ENCODE measurements at regions not wholly inside any gene's neighbourhood (a gene's known extent, or its start where the extent isn't known, plus 50 kb on each side); places are given as distances from the start of the nearest gene placed in this dataset.

- Histone ChIP-seq H3K36me3 (ENCODE audit: control insufficient read depth, insufficient read depth, low read length) (no peaks in the 10 kb centered on the region), H3K4me3 (ENCODE audit: low read length) (no peak overlapping the region), H3K27ac (ENCODE audit: low read depth, low read length) (no peak overlapping the region), H3K9ac (ENCODE audit: low read length) (no peak overlapping the region), H3K4me1 (ENCODE audit: control insufficient read depth, insufficient read depth, low read length) (no peaks in the 10 kb centered on the region), H3K27me3 (ENCODE audit: control insufficient read depth, insufficient read depth, low read length) (no peaks in the 10 kb centered on the region)
Measured at GRCh38 chr10:131764929-131765328, 135.9 kb upstream of the PPP2R2D start.

- no peaks in the 10 kb centered on the region for H3K36me3 ChIP-seq (ENCODE audit: control insufficient read depth, insufficient read depth, low read length)
- H3K4me3 ChIP-seq (ENCODE audit: low read length) = no peak overlapping the region
- no peak overlapping the region for H3K27ac ChIP-seq (ENCODE audit: low read depth, low read length)
- no peak overlapping the region for H3K9ac ChIP-seq (ENCODE audit: low read length)
- no peaks in the 10 kb centered on the region for H3K4me1 ChIP-seq (ENCODE audit: control insufficient read depth, insufficient read depth, low read length)
- no peaks in the 10 kb centered on the region for H3K27me3 ChIP-seq (ENCODE audit: control insufficient read depth, insufficient read depth, low read length)
Measured at GRCh38 chr10:131766096-131766495, 134.7 kb upstream of the PPP2R2D start.

- Histone ChIP-seq H3K4me3 (ENCODE audit: low read length) (no peak overlapping the region), H3K9ac (ENCODE audit: low read length) (no peak overlapping the region), H3K27ac (ENCODE audit: low read depth, low read length) (no peak overlapping the region), H3K4me1 (ENCODE audit: control insufficient read depth, insufficient read depth, low read length) (no peaks in the 10 kb centered on the region), H3K27me3 (ENCODE audit: control insufficient read depth, insufficient read depth, low read length) (no peaks in the 10 kb centered on the region), H3K36me3 (ENCODE audit: control insufficient read depth, insufficient read depth, low read length) (no peaks in the 10 kb centered on the region)
Measured at GRCh38 chr10:131767716-131768115, 133.1 kb upstream of the PPP2R2D start.

GRCh38 chr10:131769571-131770410 is 131.0 kb upstream of the PPP2R2D start:
- Histone ChIP-seq H3K4me3 (ENCODE audit: low read length) (no peak overlapping the region), H3K27me3 (ENCODE audit: control insufficient read depth, insufficient read depth, low read length) (no peaks in the 10 kb centered on the region), H3K36me3 (ENCODE audit: control insufficient read depth, insufficient read depth, low read length) (no peaks in the 10 kb centered on the region), H3K9ac (ENCODE audit: low read length) (no peak overlapping the region), H3K4me1 (ENCODE audit: control insufficient read depth, insufficient read depth, low read length) (no peaks in the 10 kb centered on the region), H3K27ac (ENCODE audit: low read depth, low read length) (no peak overlapping the region)

- H3K27ac ChIP-seq (ENCODE audit: low read depth, low read length) = no peak overlapping the region
- H3K27me3 ChIP-seq (ENCODE audit: control insufficient read depth, insufficient read depth, low read length) = no peaks in the 10 kb centered on the region
- no peak overlapping the region for H3K9ac ChIP-seq (ENCODE audit: low read length)
- H3K36me3 ChIP-seq (ENCODE audit: control insufficient read depth, insufficient read depth, low read length) = no peaks in the 10 kb centered on the region
- H3K4me1 ChIP-seq (ENCODE audit: control insufficient read depth, insufficient read depth, low read length) = no peaks in the 10 kb centered on the region
- no peak overlapping the region for H3K4me3 ChIP-seq (ENCODE audit: low read length)
Measured at GRCh38 chr10:131770946-131771633, 129.7 kb upstream of the PPP2R2D start.

GRCh38 chr10:131771634-131772358 is 129.0 kb upstream of the PPP2R2D start:
- Histone ChIP-seq H3K4me1 (ENCODE audit: control insufficient read depth, insufficient read depth, low read length) (no peaks in the 10 kb centered on the region), H3K27me3 (ENCODE audit: control insufficient read depth, insufficient read depth, low read length) (no peaks in the 10 kb centered on the region), H3K27ac (ENCODE audit: low read depth, low read length) (no peak overlapping the region), H3K4me3 (ENCODE audit: low read length) (no peak overlapping the region), H3K36me3 (ENCODE audit: control insufficient read depth, insufficient read depth, low read length) (no peaks in the 10 kb centered on the region), H3K9ac (ENCODE audit: low read length) (no peak overlapping the region)

- Histone ChIP-seq H3K27ac (ENCODE audit: low read depth, low read length) (no peak overlapping the region), H3K9ac (ENCODE audit: low read length) (no peak overlapping the region), H3K36me3 (ENCODE audit: control insufficient read depth, insufficient read depth, low read length) (no peaks in the 10 kb centered on the region), H3K4me1 (ENCODE audit: control insufficient read depth, insufficient read depth, low read length) (no peaks in the 10 kb centered on the region), H3K27me3 (ENCODE audit: control insufficient read depth, insufficient read depth, low read length) (no peaks in the 10 kb centered on the region), H3K4me3 (ENCODE audit: low read length) (no peak overlapping the region)
Measured at GRCh38 chr10:131772441-131772840, 128.4 kb upstream of the PPP2R2D start.

- no peaks in the 10 kb centered on the region for H3K4me1 ChIP-seq (ENCODE audit: control insufficient read depth, insufficient read depth, low read length)
- no peaks in the 10 kb centered on the region for H3K27me3 ChIP-seq (ENCODE audit: control insufficient read depth, insufficient read depth, low read length)
- no peak overlapping the region for H3K9ac ChIP-seq (ENCODE audit: low read length)
- no peak overlapping the region for H3K27ac ChIP-seq (ENCODE audit: low read depth, low read length)
- no peaks in the 10 kb centered on the region for H3K36me3 ChIP-seq (ENCODE audit: control insufficient read depth, insufficient read depth, low read length)
- H3K4me3 ChIP-seq (ENCODE audit: low read length) = no peak overlapping the region
Measured at GRCh38 chr10:131773370-131774343, 127.2 kb upstream of the PPP2R2D start.

GRCh38 chr10:131774681-131775085 is 126.1 kb upstream of the PPP2R2D start:
- H3K27ac ChIP-seq (ENCODE audit: low read depth, low read length) = no peak overlapping the region
- no peak overlapping the region for H3K9ac ChIP-seq (ENCODE audit: low read length)
- no peaks in the 10 kb centered on the region for H3K4me1 ChIP-seq (ENCODE audit: control insufficient read depth, insufficient read depth, low read length)
- H3K4me3 ChIP-seq (ENCODE audit: low read length) = no peak overlapping the region
- no peaks in the 10 kb centered on the region for H3K36me3 ChIP-seq (ENCODE audit: control insufficient read depth, insufficient read depth, low read length)
- no peaks in the 10 kb centered on the region for H3K27me3 ChIP-seq (ENCODE audit: control insufficient read depth, insufficient read depth, low read length)

- H3K4me3 ChIP-seq (ENCODE audit: low read length) = no peak overlapping the region
- no peaks in the 10 kb centered on the region for H3K27me3 ChIP-seq (ENCODE audit: control insufficient read depth, insufficient read depth, low read length)
- H3K9ac ChIP-seq (ENCODE audit: low read length) = no peak overlapping the region
- H3K36me3 ChIP-seq (ENCODE audit: control insufficient read depth, insufficient read depth, low read length) = no peaks in the 10 kb centered on the region
- H3K27ac ChIP-seq (ENCODE audit: low read depth, low read length) = no peak overlapping the region
- no peaks in the 10 kb centered on the region for H3K4me1 ChIP-seq (ENCODE audit: control insufficient read depth, insufficient read depth, low read length)
Measured at GRCh38 chr10:131775433-131775832, 125.4 kb upstream of the PPP2R2D start.

GRCh38 chr10:131775833-131776232 is 125.0 kb upstream of the PPP2R2D start:
- H3K27ac ChIP-seq (ENCODE audit: low read depth, low read length) = no peak overlapping the region
- no peaks in the 10 kb centered on the region for H3K36me3 ChIP-seq (ENCODE audit: control insufficient read depth, insufficient read depth, low read length)
- no peak overlapping the region for H3K4me3 ChIP-seq (ENCODE audit: low read length)
- H3K27me3 ChIP-seq (ENCODE audit: control insufficient read depth, insufficient read depth, low read length) = no peaks in the 10 kb centered on the region
- no peak overlapping the region for H3K9ac ChIP-seq (ENCODE audit: low read length)
- H3K4me1 ChIP-seq (ENCODE audit: control insufficient read depth, insufficient read depth, low read length) = no peaks in the 10 kb centered on the region

Data from rectal smooth muscle tissue (tissue), 1 donor.